Left lung (tissue), 4 donors: ENCODE measurements at regions not wholly inside any gene's neighbourhood (a gene's known extent, or its start where the extent isn't known, plus 50 kb on each side); places are given as distances from the start of the nearest gene placed in this dataset.

ENCODE experiments used
- ATAC-seq: fragments of 200-7000 bp; cut with Tn5 transposase; one replicate; pipeline ENCODE4 v1.9.1; 2020; ENCODE audit warnings: moderate library complexity
- DNase-seq, 4 donors: peaks; one replicate each; pipeline ENCODE4 v3.0.0-alpha.2; 2013 to 2020
- H3K27ac ChIP-seq, 2 donors: fragments of 200-600 bp; sonication (generic) in 1 of 2; one replicate each; pipeline versions ENCODE4 v1.5.0 to v1.8.0; 2020 to 2021
- H3K27me3 ChIP-seq, 2 donors: fragments of 200-600 bp; sonication (generic) in 1 of 2; one replicate each; pipeline versions ENCODE4 v1.5.0 to v1.8.0; 2020 to 2021
- H3K36me3 ChIP-seq, 2 donors: fragments of 200-600 bp; sonication (generic) in 1 of 2; one replicate each; pipeline versions ENCODE4 v1.5.0 to v1.8.0; 2020 to 2021
- H3K4me1 ChIP-seq, 2 donors: fragments of 200-600 bp; one replicate each; pipeline ENCODE4 v1.8.0; 2021
- H3K4me3 ChIP-seq, 2 donors: fragments of 200-600 bp; sonication (generic) in 1 of 2; one replicate each; pipeline versions ENCODE4 v1.5.0 to v1.8.0; 2020 to 2021; ENCODE audit warnings: mild to moderate bottlenecking in 1 of 2
- H3K9me3 ChIP-seq, 2 donors: fragments of 200-600 bp; sonication (generic) in 1 of 2; one replicate each; pipeline versions ENCODE4 v1.5.0 to v1.8.0; 2020 to 2021
- CTCF ChIP-seq, 2 donors: fragments of 200-600 bp; sonication (generic) in 1 of 2; IDR thresholded peaks; one replicate each; pipeline versions ENCODE4 v1.5.0 to v1.8.0; 2021; ENCODE audit warnings: antibody characterized with exemption in 2 of 2
- intact Hi-C, 2 donors: fragments of 100-400 bp; cut with DNase I; formaldehyde crosslinking; loops; one replicate each; pipeline versions ENCODE4 v1.11.2 to v1.14.2; 2022
- donor health status: DM: no; HTN: yes; CAD: no.
- donor health status: DM: no; HTN: no; CAD: no.

GRCh38 chr7:18230271-18230670, 202.6 kb upstream of the PRPS1L1 start:
- ATAC-seq, result no peak
- Histone ChIP-seq H3K9me3 (no peaks in the 10 kb centered on the region), H3K4me3 (no peak overlapping the region), H3K4me1 (no peaks in the 10 kb centered on the region), H3K27me3 (no peaks in the 10 kb centered on the region), H3K36me3 (no peaks in the 10 kb centered on the region), H3K27ac (no peak overlapping the region)
- TF ChIP-seq CTCF (IDR thresholded peaks at IDR 0.05), result no peak
- intact Hi-C loops, result no loop called here
- DNase-seq, result no peak

GRCh38 chr7:18231854-18232253, 204.2 kb upstream of the PRPS1L1 start:
- H3K27ac ChIP-seq, result no peak overlapping the region
- H3K9me3 ChIP-seq, result no peaks in the 10 kb centered on the region
- ATAC-seq, result no peak
- H3K4me1 ChIP-seq, result no peaks in the 10 kb centered on the region
- no peaks in the 10 kb centered on the region for H3K36me3 ChIP-seq
- TF ChIP-seq CTCF (IDR thresholded peaks at IDR 0.05), result no peak
- intact Hi-C loops, result no loop called here
- no peak for DNase-seq
- H3K27me3 ChIP-seq, result no peaks in the 10 kb centered on the region
- H3K4me3 ChIP-seq, result no peak overlapping the region

- ATAC-seq, result no peak
These were observed 206.9 kb upstream of the PRPS1L1 start for GRCh38 chr7:18234519-18234918.

GRCh38 chr7:18235819-18236218, 208.2 kb upstream of the PRPS1L1 start:
- Histone ChIP-seq H3K36me3 (no peaks in the 10 kb centered on the region), H3K4me3 (no peak overlapping the region), H3K4me1 (no peaks in the 10 kb centered on the region), H3K27ac (no peak overlapping the region), H3K9me3 (no peaks in the 10 kb centered on the region), H3K27me3 (no peaks in the 10 kb centered on the region)
- no peak for TF ChIP-seq CTCF (IDR thresholded peaks at IDR 0.05)
- ATAC-seq, result no peak
- intact Hi-C loops, result no loop called here
- DNase-seq, result no peak

More at GRCh38 chr7:18234519-18234918, 206.9 kb upstream of the PRPS1L1 start:
- no peak overlapping the region for H3K4me3 ChIP-seq
- no peak overlapping the region for H3K27ac ChIP-seq
- H3K27me3 ChIP-seq, result no peaks in the 10 kb centered on the region
- no peaks in the 10 kb centered on the region for H3K36me3 ChIP-seq
- H3K9me3 ChIP-seq, result no peaks in the 10 kb centered on the region
- intact Hi-C loops, result no loop called here
- no peak for TF ChIP-seq CTCF (IDR thresholded peaks at IDR 0.05)
- DNase-seq, result no peak
- H3K4me1 ChIP-seq, result no peaks in the 10 kb centered on the region

GRCh38 chr7:18239212-18239611, 211.6 kb upstream of the PRPS1L1 start:
- Histone ChIP-seq H3K4me3 (no peak overlapping the region), H3K4me1 (no peaks in the 10 kb centered on the region), H3K9me3 (no peaks in the 10 kb centered on the region), H3K27ac (no peak overlapping the region), H3K27me3 (no peaks in the 10 kb centered on the region), H3K36me3 (no peaks in the 10 kb centered on the region)
- intact Hi-C loops, result no loop called here
- TF ChIP-seq CTCF (IDR thresholded peaks at IDR 0.05), result no peak
- ATAC-seq (no peak), DNase-seq (no peak)
